ENCODE measurements at regions not wholly inside any gene's neighbourhood (a gene's known extent, or its start where the extent isn't known, plus 50 kb on each side); places are given as distances from the start of the nearest gene placed in this dataset.

GRCh38 chr20:11186301-11187008, 512.7 kb upstream of the JAG1 start:
- H3K79me1 ChIP-seq (ENCODE audit: low read depth, low read length): no peaks in the 10 kb centered on the region
- no peak overlapping the region for H3K14ac ChIP-seq (ENCODE audit: low read length)
- H3K9ac ChIP-seq (ENCODE audit: low read depth, low read length, poor library complexity): no peak overlapping the region
- no peak overlapping the region for H3K4me3 ChIP-seq (ENCODE audit: low read length in 2 of 2)
- H3K27ac ChIP-seq (replicated peaks; ENCODE audit: low read length): no peak overlapping the region
- no peak overlapping the region for H2AK5ac ChIP-seq (ENCODE audit: low read depth, low read length)
- H3K4me2 ChIP-seq (ENCODE audit: insufficient read depth, low read length, poor library complexity, severe bottlenecking): no peak overlapping the region
- no peak overlapping the region for H2AFZ ChIP-seq (ENCODE audit: low read length)
- H3K9me3 ChIP-seq (replicated peaks in 1 of 2; ENCODE audit: control insufficient read depth in 2 of 2, insufficient read depth in 1 of 2, low read depth in 1 of 2, low read length in 2 of 2): peaks cover 0 to 3% of the 10 kb centered on the region in 2 donors
- H4K91ac ChIP-seq (ENCODE audit: low read depth, low read length, poor library complexity): no peak overlapping the region
- no peak for DNase-seq (ENCODE audit: low spot score)
- WGBS, 2 donors (ENCODE audit: extremely low coverage in 2 of 2, insufficient read length in 2 of 2, insufficient replicate concordance in 1 of 2): no CpG with 5 or more reads among the region's 3 CpGs
- H3K4ac ChIP-seq (ENCODE audit: low read length): no peak overlapping the region
- no peak overlapping the region for H3K23ac ChIP-seq (ENCODE audit: low read depth, low read length, poor library complexity)
- H3K27me3 ChIP-seq (ENCODE audit: control insufficient read depth in 3 of 3, insufficient read depth in 3 of 3, low read depth in 1 of 3, low read length in 3 of 3): no peaks in the 10 kb centered on the region
- H3K4me1 ChIP-seq (ENCODE audit: control insufficient read depth in 2 of 2, insufficient read depth in 1 of 2, low read depth in 1 of 2, low read length in 2 of 2): no peaks in the 10 kb centered on the region
- H3K18ac ChIP-seq (ENCODE audit: low read length): no peak overlapping the region
- H2BK120ac ChIP-seq (ENCODE audit: low read depth, low read length): no peak overlapping the region
- no peak overlapping the region for H2BK12ac ChIP-seq (ENCODE audit: low read length)
- no peak overlapping the region for H2BK5ac ChIP-seq (ENCODE audit: low read length)
- no peak overlapping the region for H2BK15ac ChIP-seq (ENCODE audit: low read length)
- no peaks in the 10 kb centered on the region for H3K36me3 ChIP-seq (replicated peaks in 1 of 2; ENCODE audit: control insufficient read depth in 2 of 2, insufficient read depth in 2 of 2, low read length in 2 of 2)
- H4K8ac ChIP-seq (ENCODE audit: low read depth, low read length): no peak overlapping the region

GRCh38 chr20:11188843-11189603, 515.2 kb upstream of the JAG1 start:
- Histone ChIP-seq H3K18ac (ENCODE audit: low read length) (no peak overlapping the region), H3K36me3 (replicated peaks in 1 of 2; ENCODE audit: control insufficient read depth in 2 of 2, insufficient read depth in 2 of 2, low read length in 2 of 2) (no peaks in the 10 kb centered on the region), H3K4me2 (ENCODE audit: insufficient read depth, low read length, poor library complexity, severe bottlenecking) (no peak overlapping the region), H3K4ac (ENCODE audit: low read length) (no peak overlapping the region), H3K79me1 (ENCODE audit: low read depth, low read length) (no peaks in the 10 kb centered on the region), H3K9me3 (replicated peaks in 1 of 2; ENCODE audit: control insufficient read depth in 2 of 2, insufficient read depth in 1 of 2, low read depth in 1 of 2, low read length in 2 of 2) (no peaks in the 10 kb centered on the region), H2BK120ac (ENCODE audit: low read depth, low read length) (no peak overlapping the region), H3K14ac (ENCODE audit: low read length) (no peak overlapping the region), H4K8ac (ENCODE audit: low read depth, low read length) (no peak overlapping the region), H2BK15ac (ENCODE audit: low read length) (no peak overlapping the region), H2BK5ac (ENCODE audit: low read length) (no peak overlapping the region), H3K27me3 (ENCODE audit: control insufficient read depth in 3 of 3, insufficient read depth in 3 of 3, low read depth in 1 of 3, low read length in 3 of 3) (no peaks in the 10 kb centered on the region), H3K4me1 (ENCODE audit: control insufficient read depth in 2 of 2, insufficient read depth in 1 of 2, low read depth in 1 of 2, low read length in 2 of 2) (no peaks in the 10 kb centered on the region), H3K23ac (ENCODE audit: low read depth, low read length, poor library complexity) (no peak overlapping the region), H3K4me3 (ENCODE audit: low read length in 2 of 2) (no peak overlapping the region), H4K91ac (ENCODE audit: low read depth, low read length, poor library complexity) (no peak overlapping the region), H3K27ac (replicated peaks; ENCODE audit: low read length) (no peak overlapping the region), H2BK12ac (ENCODE audit: low read length) (no peak overlapping the region), H3K9ac (ENCODE audit: low read depth, low read length, poor library complexity) (no peak overlapping the region), H2AK5ac (ENCODE audit: low read depth, low read length) (no peak overlapping the region), H2AFZ (ENCODE audit: low read length) (no peak overlapping the region)
- no peak for DNase-seq (ENCODE audit: low spot score)
- no CpG with 5 or more reads among the region's 8 CpGs for WGBS, 2 donors (ENCODE audit: extremely low coverage in 2 of 2, insufficient read length in 2 of 2, insufficient replicate concordance in 1 of 2)

GRCh38 chr20:11190741-11191140, 516.9 kb upstream of the JAG1 start:
- no peak overlapping the region for H2AK5ac ChIP-seq (ENCODE audit: low read depth, low read length)
- H3K14ac ChIP-seq (ENCODE audit: low read length): no peak overlapping the region
- H3K18ac ChIP-seq (ENCODE audit: low read length): no peak overlapping the region
- no peak overlapping the region for H2BK120ac ChIP-seq (ENCODE audit: low read depth, low read length)
- no peaks in the 10 kb centered on the region for H3K9me3 ChIP-seq (replicated peaks in 1 of 2; ENCODE audit: control insufficient read depth in 2 of 2, insufficient read depth in 1 of 2, low read depth in 1 of 2, low read length in 2 of 2)
- H3K27me3 ChIP-seq (ENCODE audit: control insufficient read depth in 3 of 3, insufficient read depth in 3 of 3, low read depth in 1 of 3, low read length in 3 of 3): no peaks in the 10 kb centered on the region
- H3K27ac ChIP-seq (replicated peaks; ENCODE audit: low read length): no peak overlapping the region
- H3K4me3 ChIP-seq (ENCODE audit: low read length in 2 of 2): no peak overlapping the region
- H3K9ac ChIP-seq (ENCODE audit: low read depth, low read length, poor library complexity): no peak overlapping the region
- no peak overlapping the region for H2BK12ac ChIP-seq (ENCODE audit: low read length)
- H3K4me2 ChIP-seq (ENCODE audit: insufficient read depth, low read length, poor library complexity, severe bottlenecking): no peak overlapping the region
- no peaks in the 10 kb centered on the region for H3K4me1 ChIP-seq (ENCODE audit: control insufficient read depth in 2 of 2, insufficient read depth in 1 of 2, low read depth in 1 of 2, low read length in 2 of 2)
- no peaks in the 10 kb centered on the region for H3K79me1 ChIP-seq (ENCODE audit: low read depth, low read length)
- no peaks in the 10 kb centered on the region for H3K36me3 ChIP-seq (replicated peaks in 1 of 2; ENCODE audit: control insufficient read depth in 2 of 2, insufficient read depth in 2 of 2, low read length in 2 of 2)
- no peak overlapping the region for H4K8ac ChIP-seq (ENCODE audit: low read depth, low read length)
- H2BK5ac ChIP-seq (ENCODE audit: low read length): no peak overlapping the region
- H2BK15ac ChIP-seq (ENCODE audit: low read length): no peak overlapping the region
- no peak for DNase-seq (ENCODE audit: low spot score)
- no peak overlapping the region for H4K91ac ChIP-seq (ENCODE audit: low read depth, low read length, poor library complexity)
- H3K4ac ChIP-seq (ENCODE audit: low read length): no peak overlapping the region
- no peak overlapping the region for H3K23ac ChIP-seq (ENCODE audit: low read depth, low read length, poor library complexity)
- H2AFZ ChIP-seq (ENCODE audit: low read length): no peak overlapping the region
- no CpG with 5 or more reads among the region's 2 CpGs for WGBS, 2 donors (ENCODE audit: extremely low coverage in 2 of 2, insufficient read length in 2 of 2, insufficient replicate concordance in 1 of 2)

GRCh38 chr20:11192106-11192505, 518.3 kb upstream of the JAG1 start:
- Histone ChIP-seq H3K9me3 (replicated peaks in 1 of 2; ENCODE audit: control insufficient read depth in 2 of 2, insufficient read depth in 1 of 2, low read depth in 1 of 2, low read length in 2 of 2) (no peaks in the 10 kb centered on the region), H4K8ac (ENCODE audit: low read depth, low read length) (no peak overlapping the region), H3K4me1 (ENCODE audit: control insufficient read depth in 2 of 2, insufficient read depth in 1 of 2, low read depth in 1 of 2, low read length in 2 of 2) (no peaks in the 10 kb centered on the region), H3K79me1 (ENCODE audit: low read depth, low read length) (no peaks in the 10 kb centered on the region), H2BK5ac (ENCODE audit: low read length) (no peak overlapping the region), H2BK15ac (ENCODE audit: low read length) (no peak overlapping the region), H2BK12ac (ENCODE audit: low read length) (no peak overlapping the region), H2AK5ac (ENCODE audit: low read depth, low read length) (no peak overlapping the region), H3K27me3 (ENCODE audit: control insufficient read depth in 3 of 3, insufficient read depth in 3 of 3, low read depth in 1 of 3, low read length in 3 of 3) (no peaks in the 10 kb centered on the region), H3K23ac (ENCODE audit: low read depth, low read length, poor library complexity) (no peak overlapping the region), H3K4me3 (ENCODE audit: low read length in 2 of 2) (no peak overlapping the region), H3K4me2 (ENCODE audit: insufficient read depth, low read length, poor library complexity, severe bottlenecking) (no peak overlapping the region), H3K27ac (replicated peaks; ENCODE audit: low read length) (no peak overlapping the region), H2AFZ (ENCODE audit: low read length) (no peak overlapping the region), H3K4ac (ENCODE audit: low read length) (no peak overlapping the region), H3K36me3 (replicated peaks in 1 of 2; ENCODE audit: control insufficient read depth in 2 of 2, insufficient read depth in 2 of 2, low read length in 2 of 2) (no peaks in the 10 kb centered on the region), H2BK120ac (ENCODE audit: low read depth, low read length) (no peak overlapping the region), H4K91ac (ENCODE audit: low read depth, low read length, poor library complexity) (no peak overlapping the region), H3K9ac (ENCODE audit: low read depth, low read length, poor library complexity) (no peak overlapping the region), H3K14ac (ENCODE audit: low read length) (no peak overlapping the region), H3K18ac (ENCODE audit: low read length) (no peak overlapping the region)
- DNase-seq (ENCODE audit: low spot score): no peak
- no CpG with 5 or more reads among the region's 1 CpG for WGBS, 2 donors (ENCODE audit: extremely low coverage in 2 of 2, insufficient read length in 2 of 2, insufficient replicate concordance in 1 of 2)

Data from neuronal stem cell (in vitro differentiated cells).